HCT116 (cell line): ENCODE measurements at regions not wholly inside any gene's neighbourhood (a gene's known extent, or its start where the extent isn't known, plus 50 kb on each side); places are given as distances from the start of the nearest gene placed in this dataset.

ENCODE experiments used
- ATAC-seq: fragments of 200-7000 bp; cut with Tn5 transposase; 2 replicates; pipeline ENCODE4 v1.9.1; 2020; ENCODE audit warnings: mild to moderate bottlenecking, moderate library complexity
- BruUV-seq: library from RNA; stranded (reverse); fragments of 400-500 nt; replicated peaks from 2 replicates; lab custom pipeline; 2021; lab: Mats Ljungman, UMichigan
- CTCF ChIA-PET: fragments of 300-600 bp; sonication (Branson Sonifier 250); formaldehyde crosslinking; loops from one replicate; lab custom pipeline; 2021; ENCODE audit warnings: antibody characterized with exemption; lab: Charles Lee
- POLR2A ChIA-PET: fragments of 300-600, 350-600 bp; sonication (Branson Sonifier 250); formaldehyde crosslinking; loops from one replicate; lab custom pipeline; 2021; ENCODE audit warnings: antibody characterized with exemption; lab: Charles Lee
- RAD21 ChIA-PET, 2 experiments: fragments of 300-600 bp; sonication (Branson Sonifier 250); formaldehyde crosslinking; loops; one replicate each; lab custom pipeline; 2023; ENCODE audit warnings: low total read pairs in 2 of 2; ENCODE audit not compliant: uncharacterized antibody in 2 of 2, unreplicated experiment in 2 of 2, low non-redundant PET in 1 of 2; lab: Charles Lee
- DNase-seq: peaks from one replicate; pipeline ENCODE4 v3.0.0-alpha.2; 2010; ENCODE audit warnings: low read depth, low spot score
- H2AFZ ChIP-seq: fragments of 200-600 bp; shearing (Covaris generic), sonication (generic); 2 replicates; pipeline ENCODE4 v1.6.1; 2017; ENCODE audit warnings: low read depth, mixed run types, mixed read lengths, antibody characterized with exemption, low read length; ENCODE audit not compliant: poor library complexity, severe bottlenecking
- H3K27ac ChIP-seq: 2 replicates; pipeline ENCODE4 v1.5.1; 2012; ENCODE audit warnings: low read depth, low read length
- H3K27me3 ChIP-seq: fragments of 200-600 bp; sonication (generic); 2 replicates; pipeline ENCODE4 v1.6.1; 2016; ENCODE audit warnings: mixed run types, low read length, mixed read lengths; ENCODE audit not compliant: insufficient read depth
- H3K36me3 ChIP-seq, 2 experiments: fragments of 200-500 bp in 1 of 2; fragments of 200-600 bp in 1 of 2; sonication (Bioruptor generic) in 1 of 2; sonication (generic) in 1 of 2; 2 replicates each; pipeline versions ENCODE4 v1.5.1 to v1.6.1; 2014 to 2016; ENCODE audit warnings: low read length in 2 of 2, inconsistent platforms in 1 of 2, mixed read lengths in 1 of 2, mixed run types in 1 of 2; ENCODE audit not compliant: insufficient read depth in 2 of 2, control insufficient read depth in 1 of 2
- H3K4me1 ChIP-seq, 2 experiments: fragments of 200-600 bp in 1 of 2; sonication (generic) in 1 of 2; 2 replicates each; pipeline versions ENCODE4 v1.5.1 to v1.6.1; 2012 to 2017; ENCODE audit warnings: low read length in 2 of 2, inconsistent platforms in 1 of 2, mild to moderate bottlenecking in 1 of 2, mixed read lengths in 1 of 2, mixed run types in 1 of 2, moderate library complexity in 1 of 2; ENCODE audit not compliant: insufficient read depth in 2 of 2, control insufficient read depth in 1 of 2
- H3K4me2 ChIP-seq: fragments of 200-600 bp; sonication (generic); 2 replicates; pipeline ENCODE4 v1.6.1; 2017; ENCODE audit warnings: mixed run types, low read length, mixed read lengths
- H3K4me3 ChIP-seq, 2 experiments: fragments of 200-600 bp in 1 of 2; sonication (generic) in 1 of 2; replicated peaks in 1 of 2; 2 replicates each; pipeline ENCODE4 v1.5.1; 2011 to 2016; ENCODE audit warnings: low read length in 2 of 2, control low read depth in 1 of 2, low read depth in 1 of 2, mild to moderate bottlenecking in 1 of 2, mixed read lengths in 1 of 2, mixed run types in 1 of 2
- H3K79me2 ChIP-seq: fragments of 200-600 bp; sonication (generic); 2 replicates; pipeline ENCODE4 v1.6.1; 2017; ENCODE audit warnings: mild to moderate bottlenecking, mixed run types, low read length, moderate library complexity, mixed read lengths; ENCODE audit not compliant: insufficient read depth
- H3K9ac ChIP-seq: fragments of 200-600 bp; sonication (generic); 2 replicates; pipeline ENCODE4 v1.6.1; 2016; ENCODE audit warnings: low read length, mixed read lengths
- H3K9me2 ChIP-seq: fragments of 200-600 bp; sonication (generic), shearing (Covaris generic); 2 replicates; pipeline ENCODE4 v1.6.1; 2017; ENCODE audit warnings: mixed run types, mild to moderate bottlenecking, moderate library complexity; ENCODE audit not compliant: insufficient read depth
- H3K9me3 ChIP-seq, 2 experiments: fragments of 200-500 bp in 1 of 2; fragments of 200-600 bp in 1 of 2; sonication (Bioruptor generic) in 1 of 2; sonication (generic) in 1 of 2; 2 replicates each; pipeline ENCODE4 v1.6.1; 2014 to 2017; ENCODE audit warnings: low read length in 2 of 2, mixed read lengths in 2 of 2, inconsistent platforms in 1 of 2, low read depth in 1 of 2, mild to moderate bottlenecking in 1 of 2, mixed run types in 1 of 2, moderate library complexity in 1 of 2; ENCODE audit not compliant: control insufficient read depth in 1 of 2, insufficient read depth in 1 of 2
- H4K20me1 ChIP-seq: fragments of 200-600 bp; sonication (generic), shearing (Covaris generic); 2 replicates; pipeline ENCODE4 v1.6.1; 2017; ENCODE audit warnings: mixed run types, mild to moderate bottlenecking, moderate library complexity; ENCODE audit not compliant: insufficient read depth
- ATF3 ChIP-seq: IDR thresholded peaks from 2 replicates; pipeline ENCODE4 v1.6.1; 2012
- CBX3 ChIP-seq: IDR thresholded peaks from 2 replicates; pipeline ENCODE4 v1.6.1; 2012; ENCODE audit warnings: low read depth
- EGR1 ChIP-seq: IDR thresholded peaks from 2 replicates; pipeline ENCODE4 v1.6.1; 2012; ENCODE audit warnings: low read depth
- EZH2 ChIP-seq: fragments of 200-600 bp; sonication (generic); IDR thresholded peaks from 2 replicates; pipeline ENCODE4 v1.6.1; 2017; ENCODE audit warnings: antibody characterized with exemption, mixed run types
- FOSL1 ChIP-seq: IDR thresholded peaks from 2 replicates; pipeline ENCODE4 v1.6.1; 2012; ENCODE audit warnings: low read depth
- JUND ChIP-seq: IDR thresholded peaks from 2 replicates; pipeline ENCODE4 v1.6.1; 2012
- MAX ChIP-seq: IDR thresholded peaks from 2 replicates; pipeline ENCODE4 v1.6.1; 2012
- POLR2A ChIP-seq: IDR thresholded peaks from 2 replicates; pipeline ENCODE4 v1.7.0; 2011; ENCODE audit warnings: borderline replicate concordance; ENCODE audit not compliant: insufficient read depth, insufficient read length; ENCODE audit errors: extremely low read depth
- POLR2AphosphoS5 ChIP-seq: IDR thresholded peaks from 2 replicates; pipeline ENCODE4 v1.6.1; 2011; ENCODE audit warnings: mild to moderate bottlenecking, low read depth, low read length, moderate library complexity
- RAD21 ChIP-seq: IDR thresholded peaks from 2 replicates; pipeline ENCODE4 v1.6.1; 2012; ENCODE audit warnings: low read depth, mild to moderate bottlenecking
- SIN3A ChIP-seq: IDR thresholded peaks from 2 replicates; pipeline ENCODE4 v1.6.1; 2012; ENCODE audit warnings: low read depth
- SP1 ChIP-seq: IDR thresholded peaks from 2 replicates; pipeline ENCODE4 v1.6.1; 2012; ENCODE audit warnings: low read depth
- SRF ChIP-seq: IDR thresholded peaks from 2 replicates; pipeline ENCODE4 v1.6.1; 2012; ENCODE audit warnings: low read depth
- YY1 ChIP-seq: IDR thresholded peaks from 2 replicates; pipeline ENCODE4 v1.6.1; 2011; ENCODE audit warnings: low read length, low read depth, moderate library complexity, mild to moderate bottlenecking; ENCODE audit not compliant: insufficient replicate concordance; ENCODE audit errors: extremely low read depth
- ZFX ChIP-seq: fragments of 450-650 bp; IDR thresholded peaks from 2 replicates; pipeline ENCODE4 v1.6.1; 2017
- ZNF274 ChIP-seq: fragments of 200-500 bp; sonication (Bioruptor generic); IDR thresholded peaks from 2 replicates; pipeline ENCODE4 v1.6.1; 2014; ENCODE audit warnings: mild to moderate bottlenecking, low read depth, low read length, inconsistent platforms
- intact Hi-C: fragments of 100-400 bp; cut with micrococcal nuclease; formaldehyde crosslinking; loops from 2 replicates; pipeline ENCODE4 v1.10.0; 2022
- TF ChIP-seq, protein P1 (sequence below): IDR thresholded peaks from 2 replicates; pipeline ENCODE4 v1.6.1; 2012; ENCODE audit warnings: low read depth
- TF ChIP-seq, protein P2 (sequence below), 3 experiments: fragments of 200-600 bp in 1 of 3; sonication (generic) in 1 of 3; IDR thresholded peaks in 2 of 3; conservative IDR thresholded peaks in 1 of 3; 2 replicates each; pipeline ENCODE4 v1.5.1; 2012 to 2017; ENCODE audit warnings: low read depth in 2 of 3, low read length in 2 of 3, antibody characterized with exemption in 1 of 3, borderline replicate concordance in 1 of 3, control low read depth in 1 of 3, mild to moderate bottlenecking in 1 of 3, mixed read lengths in 1 of 3, mixed run types in 1 of 3, moderate library complexity in 1 of 3; ENCODE audit not compliant: insufficient read depth in 1 of 3
- TF ChIP-seq, protein P3 (sequence below): IDR thresholded peaks from 2 replicates; pipeline ENCODE4 v1.6.1; 2011; ENCODE audit warnings: mild to moderate bottlenecking, low read length, moderate library complexity; ENCODE audit not compliant: insufficient replicate concordance; ENCODE audit errors: extremely low read depth

- no peak overlapping the region for H2AFZ ChIP-seq
- intact Hi-C loops, result no loop called here
- ChIA-PET RAD21 (no interaction called here), POLR2A (no interaction called here), CTCF (interaction anchor here (1.4 kb wide), 1 partner anchor 10 kb away, joined by 4 read pairs; no protein-coding TSS in a partner anchor)
- no peak overlapping the region for H3K4me2 ChIP-seq
- DNase-seq (no peak), ATAC-seq (no peak)
- H3K4me1 ChIP-seq, result no peaks in the 10 kb centered on the region
- H3K79me2 ChIP-seq, result no peaks in the 10 kb centered on the region
- H3K27me3 ChIP-seq, result no peaks in the 10 kb centered on the region
- no peak for TF ChIP-seq RAD21
- TF ChIP-seq CBX3, result no peak
- TF ChIP-seq EZH2, result no peak
- TF ChIP-seq POLR2AphosphoS5, result no peak
- TF ChIP-seq POLR2A, result no peak
- TF ChIP-seq, protein P1, sequence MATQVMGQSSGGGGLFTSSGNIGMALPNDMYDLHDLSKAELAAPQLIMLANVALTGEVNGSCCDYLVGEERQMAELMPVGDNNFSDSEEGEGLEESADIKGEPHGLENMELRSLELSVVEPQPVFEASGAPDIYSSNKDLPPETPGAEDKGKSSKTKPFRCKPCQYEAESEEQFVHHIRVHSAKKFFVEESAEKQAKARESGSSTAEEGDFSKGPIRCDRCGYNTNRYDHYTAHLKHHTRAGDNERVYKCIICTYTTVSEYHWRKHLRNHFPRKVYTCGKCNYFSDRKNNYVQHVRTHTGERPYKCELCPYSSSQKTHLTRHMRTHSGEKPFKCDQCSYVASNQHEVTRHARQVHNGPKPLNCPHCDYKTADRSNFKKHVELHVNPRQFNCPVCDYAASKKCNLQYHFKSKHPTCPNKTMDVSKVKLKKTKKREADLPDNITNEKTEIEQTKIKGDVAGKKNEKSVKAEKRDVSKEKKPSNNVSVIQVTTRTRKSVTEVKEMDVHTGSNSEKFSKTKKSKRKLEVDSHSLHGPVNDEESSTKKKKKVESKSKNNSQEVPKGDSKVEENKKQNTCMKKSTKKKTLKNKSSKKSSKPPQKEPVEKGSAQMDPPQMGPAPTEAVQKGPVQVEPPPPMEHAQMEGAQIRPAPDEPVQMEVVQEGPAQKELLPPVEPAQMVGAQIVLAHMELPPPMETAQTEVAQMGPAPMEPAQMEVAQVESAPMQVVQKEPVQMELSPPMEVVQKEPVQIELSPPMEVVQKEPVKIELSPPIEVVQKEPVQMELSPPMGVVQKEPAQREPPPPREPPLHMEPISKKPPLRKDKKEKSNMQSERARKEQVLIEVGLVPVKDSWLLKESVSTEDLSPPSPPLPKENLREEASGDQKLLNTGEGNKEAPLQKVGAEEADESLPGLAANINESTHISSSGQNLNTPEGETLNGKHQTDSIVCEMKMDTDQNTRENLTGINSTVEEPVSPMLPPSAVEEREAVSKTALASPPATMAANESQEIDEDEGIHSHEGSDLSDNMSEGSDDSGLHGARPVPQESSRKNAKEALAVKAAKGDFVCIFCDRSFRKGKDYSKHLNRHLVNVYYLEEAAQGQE, result no peak
- no peak for TF ChIP-seq ZNF274
- no peak for TF ChIP-seq SIN3A
- TF ChIP-seq SRF, result no peak
- no peak for TF ChIP-seq EGR1
- TF ChIP-seq YY1, result no peak
- TF ChIP-seq JUND, result no peak
- TF ChIP-seq, protein P2, sequence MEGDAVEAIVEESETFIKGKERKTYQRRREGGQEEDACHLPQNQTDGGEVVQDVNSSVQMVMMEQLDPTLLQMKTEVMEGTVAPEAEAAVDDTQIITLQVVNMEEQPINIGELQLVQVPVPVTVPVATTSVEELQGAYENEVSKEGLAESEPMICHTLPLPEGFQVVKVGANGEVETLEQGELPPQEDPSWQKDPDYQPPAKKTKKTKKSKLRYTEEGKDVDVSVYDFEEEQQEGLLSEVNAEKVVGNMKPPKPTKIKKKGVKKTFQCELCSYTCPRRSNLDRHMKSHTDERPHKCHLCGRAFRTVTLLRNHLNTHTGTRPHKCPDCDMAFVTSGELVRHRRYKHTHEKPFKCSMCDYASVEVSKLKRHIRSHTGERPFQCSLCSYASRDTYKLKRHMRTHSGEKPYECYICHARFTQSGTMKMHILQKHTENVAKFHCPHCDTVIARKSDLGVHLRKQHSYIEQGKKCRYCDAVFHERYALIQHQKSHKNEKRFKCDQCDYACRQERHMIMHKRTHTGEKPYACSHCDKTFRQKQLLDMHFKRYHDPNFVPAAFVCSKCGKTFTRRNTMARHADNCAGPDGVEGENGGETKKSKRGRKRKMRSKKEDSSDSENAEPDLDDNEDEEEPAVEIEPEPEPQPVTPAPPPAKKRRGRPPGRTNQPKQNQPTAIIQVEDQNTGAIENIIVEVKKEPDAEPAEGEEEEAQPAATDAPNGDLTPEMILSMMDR (IDR thresholded peaks at IDR 0.05 in 2 of 3, conservative IDR thresholded peaks at IDR 0.05 in 1 of 3; ENCODE audit: borderline replicate concordance in 1 of 3, insufficient read depth in 1 of 3, low read depth in 2 of 3, low read length in 2 of 3), result no peak
- TF ChIP-seq MAX, result no peak
- TF ChIP-seq ZFX, result no peak
- no peak for TF ChIP-seq ATF3
- no peak for TF ChIP-seq FOSL1
- TF ChIP-seq SP1, result no peak
- TF ChIP-seq, protein P3, sequence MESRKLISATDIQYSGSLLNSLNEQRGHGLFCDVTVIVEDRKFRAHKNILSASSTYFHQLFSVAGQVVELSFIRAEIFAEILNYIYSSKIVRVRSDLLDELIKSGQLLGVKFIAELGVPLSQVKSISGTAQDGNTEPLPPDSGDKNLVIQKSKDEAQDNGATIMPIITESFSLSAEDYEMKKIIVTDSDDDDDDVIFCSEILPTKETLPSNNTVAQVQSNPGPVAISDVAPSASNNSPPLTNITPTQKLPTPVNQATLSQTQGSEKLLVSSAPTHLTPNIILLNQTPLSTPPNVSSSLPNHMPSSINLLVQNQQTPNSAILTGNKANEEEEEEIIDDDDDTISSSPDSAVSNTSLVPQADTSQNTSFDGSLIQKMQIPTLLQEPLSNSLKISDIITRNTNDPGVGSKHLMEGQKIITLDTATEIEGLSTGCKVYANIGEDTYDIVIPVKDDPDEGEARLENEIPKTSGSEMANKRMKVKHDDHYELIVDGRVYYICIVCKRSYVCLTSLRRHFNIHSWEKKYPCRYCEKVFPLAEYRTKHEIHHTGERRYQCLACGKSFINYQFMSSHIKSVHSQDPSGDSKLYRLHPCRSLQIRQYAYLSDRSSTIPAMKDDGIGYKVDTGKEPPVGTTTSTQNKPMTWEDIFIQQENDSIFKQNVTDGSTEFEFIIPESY, result no peak
- no peak overlapping the region for H3K9ac ChIP-seq
- no peak overlapping the region for H3K27ac ChIP-seq
- H3K9me3 ChIP-seq, result no peaks in the 10 kb centered on the region
- H4K20me1 ChIP-seq, result no peaks in the 10 kb centered on the region
- H3K36me3 ChIP-seq, result no peaks in the 10 kb centered on the region
- BruUV-seq, result no TSS peak
- no peaks in the 10 kb centered on the region for H3K9me2 ChIP-seq
- H3K4me3 ChIP-seq, result no peak overlapping the region
Observed at GRCh38 chr12:78684419-78684818, 180.2 kb upstream of the SYT1 start.
